Stimulated activated naive CD8-positive, alpha-beta T cell treated with anti-CD3 and anti-CD28 coated beads, Interleukin-15, amount 100 ng/mL, for 72 hours (primary cell): ENCODE measurements at regions not wholly inside any gene's neighbourhood (a gene's known extent, or its start where the extent isn't known, plus 50 kb on each side); places are given as distances from the start of the nearest gene placed in this dataset.

Source experiments
- ATAC-seq: fragments of 150-1000 bp; cut with Tn5 transposase; 2 replicates; pipeline ENCODE4 v1.10.0; 2021; ENCODE audit warnings: mild to moderate bottlenecking, moderate library complexity
- DNase-seq, 2 donors: peaks; one replicate each; pipeline ENCODE4 v3.0.0; 2021 to 2022
- H3K27ac Mint-ChIP-seq, 2 donors: one replicate each; pipeline ENCODE4 v1.8.0; 2022; ENCODE audit warnings: mild to moderate bottlenecking in 2 of 2, mixed read lengths in 2 of 2, moderate library complexity in 2 of 2
- H3K27me3 Mint-ChIP-seq: one replicate; pipeline ENCODE4 v1.8.0; 2022; ENCODE audit warnings: mixed read lengths
- H3K4me1 Mint-ChIP-seq: one replicate; pipeline ENCODE4 v1.8.0; 2022; ENCODE audit warnings: mild to moderate bottlenecking, mixed read lengths
- H3K4me3 Mint-ChIP-seq, 2 donors: one replicate each; pipeline ENCODE4 v1.8.0; 2022; ENCODE audit warnings: mild to moderate bottlenecking in 2 of 2, mixed read lengths in 2 of 2, moderate library complexity in 1 of 2
- H3K9me3 Mint-ChIP-seq, 2 donors: one replicate each; pipeline ENCODE4 v1.8.0; 2022; ENCODE audit warnings: mixed read lengths in 2 of 2

DNA sequence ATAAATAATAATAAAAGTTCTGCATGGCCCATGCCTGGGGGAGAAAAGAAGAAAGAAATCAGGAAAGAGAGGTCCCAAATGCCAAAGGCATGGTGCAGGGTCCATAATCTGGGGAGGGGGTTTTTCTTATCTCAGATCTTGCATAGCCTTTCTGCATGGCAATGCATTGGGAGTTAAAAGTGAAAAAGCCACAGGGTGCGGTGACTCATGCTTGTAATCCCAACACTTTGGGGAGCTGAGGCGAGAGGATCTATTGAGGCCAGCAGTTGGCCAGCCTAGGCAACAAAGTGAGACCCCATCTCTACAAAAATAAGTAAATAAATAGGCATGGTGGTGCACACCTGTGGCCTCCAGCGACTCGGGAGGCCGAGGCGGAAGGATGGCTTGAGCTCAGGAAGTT, 76.8 kb upstream of the GATA2 start:
- no peak for ATAC-seq
- no peak overlapping the region for H3K27ac Mint-ChIP-seq

DNA sequence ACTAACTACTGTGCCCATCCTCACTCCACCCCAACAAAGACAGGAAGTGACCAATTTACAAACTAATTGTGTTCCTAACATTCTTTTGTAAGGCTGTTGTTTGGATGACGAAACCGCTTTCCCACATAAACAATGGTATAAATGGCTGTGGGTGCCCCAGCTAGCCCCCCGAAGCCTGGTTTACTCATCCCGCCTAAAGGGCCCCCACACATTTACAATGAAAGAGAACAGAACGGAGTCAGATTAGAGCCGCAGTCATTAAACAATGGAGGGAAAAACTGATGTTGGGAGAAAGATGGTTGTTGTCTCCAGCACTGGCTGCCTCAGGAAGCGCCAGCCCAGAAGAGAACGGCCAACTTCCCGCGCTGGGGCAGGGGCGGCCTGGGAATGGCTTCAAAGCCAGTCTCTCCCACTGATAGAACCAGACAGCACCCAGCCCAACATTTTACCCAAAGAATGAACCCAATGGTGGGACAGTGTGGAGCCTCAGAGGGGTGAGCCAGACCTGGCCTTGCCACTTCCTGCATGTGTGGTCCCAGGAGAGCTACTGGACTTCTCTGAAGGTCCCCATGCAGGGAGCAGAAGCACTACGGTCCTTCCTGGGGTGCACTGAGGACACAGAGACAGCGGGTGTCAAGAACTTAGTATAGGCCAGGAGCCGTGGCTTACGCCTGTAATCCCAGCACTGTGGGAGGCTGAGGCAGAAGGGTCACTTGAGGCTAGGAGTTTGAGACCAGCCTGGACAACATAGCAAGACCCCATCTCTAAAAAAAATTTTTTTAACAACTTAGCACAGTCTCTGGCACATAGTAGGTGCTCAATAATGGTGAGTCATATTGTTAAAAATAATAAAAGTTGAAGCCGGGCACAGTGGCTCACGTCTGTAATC, 75.8 kb upstream of the GATA2 start:
- Mint-ChIP-seq H3K27ac (no peak overlapping the region), H3K27me3 (peaks cover 23% of the 10 kb centered on the region), H3K4me3 (no peak overlapping the region), H3K9me3 (no peaks in the 10 kb centered on the region), H3K4me1 (peaks cover 17% of the 10 kb centered on the region)
- DNase-seq: no peak
- ATAC-seq: no peak

More for the DNA sequence above, 76.8 kb upstream of the GATA2 start:
- no peak for DNase-seq
- Mint-ChIP-seq H3K4me1 (peaks cover 21% of the 10 kb centered on the region), H3K4me3 (no peak overlapping the region), H3K9me3 (no peaks in the 10 kb centered on the region), H3K27me3 (peaks cover 32% of the 10 kb centered on the region)

DNA sequence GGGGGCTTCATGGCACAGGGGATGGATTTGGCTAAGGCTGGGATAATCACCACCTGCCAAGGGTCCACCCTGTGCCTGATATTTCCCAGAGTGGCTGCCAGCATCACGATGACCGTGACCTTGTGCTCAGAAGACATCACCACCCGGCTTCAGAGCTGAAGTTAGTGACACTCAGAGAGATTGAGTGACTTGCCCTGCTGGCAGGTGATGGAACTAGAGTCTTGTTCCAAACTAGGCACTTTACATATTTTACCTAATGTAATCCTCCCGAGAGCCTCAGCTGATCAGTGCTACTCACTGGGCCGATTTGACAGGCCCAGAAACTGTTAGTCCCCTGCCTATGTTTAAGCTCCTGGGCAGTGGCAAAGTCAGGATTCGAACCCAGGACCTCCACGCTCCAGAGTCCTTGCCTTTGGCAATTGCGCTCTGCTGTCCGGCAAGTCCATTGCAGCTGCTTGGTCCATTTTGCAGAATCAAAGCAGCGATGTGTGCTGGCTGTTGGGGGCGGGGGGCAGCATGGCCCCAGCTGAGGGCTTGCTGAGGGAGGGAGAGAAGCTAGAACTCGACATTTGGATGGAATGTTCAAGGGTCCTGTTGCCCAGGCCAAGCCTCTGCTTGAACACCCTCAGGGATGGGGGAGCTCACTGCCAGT, 74.8 kb upstream of the GATA2 start:
- peaks cover 17% of the 10 kb centered on the region for H3K27me3 Mint-ChIP-seq
- H3K4me3 Mint-ChIP-seq: no peak overlapping the region
- H3K4me1 Mint-ChIP-seq: peaks cover 7% of the 10 kb centered on the region
- no peaks in the 10 kb centered on the region for H3K9me3 Mint-ChIP-seq
- H3K27ac Mint-ChIP-seq: no peak overlapping the region
- DNase-seq (no peak), ATAC-seq (no peak)

DNA sequence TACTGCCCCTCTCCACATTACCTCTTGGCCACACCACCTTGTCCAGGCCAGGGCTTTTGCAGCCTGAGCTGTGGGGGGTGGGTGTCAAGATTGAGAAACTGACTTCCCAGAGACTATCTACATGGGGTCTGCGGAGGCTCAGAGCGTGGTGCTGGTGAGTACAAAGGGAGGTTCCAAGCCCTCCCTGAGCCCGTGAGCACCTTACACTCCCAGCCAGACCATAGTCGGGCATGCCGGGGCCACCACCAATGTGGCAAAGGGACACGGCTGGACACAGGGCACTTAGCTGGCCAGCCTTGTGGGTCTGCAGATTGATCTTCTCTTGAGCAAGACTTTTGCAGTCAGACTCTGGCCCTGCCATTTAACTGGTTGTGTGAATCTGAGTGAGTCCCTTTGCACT, 74.1 kb upstream of the GATA2 start:
- ATAC-seq (no peak), DNase-seq (no peak)
- H3K27me3 Mint-ChIP-seq: peaks cover 17% of the 10 kb centered on the region
- peaks cover under 1% of the 10 kb centered on the region for H3K4me1 Mint-ChIP-seq
- H3K27ac Mint-ChIP-seq: no peak overlapping the region
- no peaks in the 10 kb centered on the region for H3K9me3 Mint-ChIP-seq
- no peak overlapping the region for H3K4me3 Mint-ChIP-seq

DNA sequence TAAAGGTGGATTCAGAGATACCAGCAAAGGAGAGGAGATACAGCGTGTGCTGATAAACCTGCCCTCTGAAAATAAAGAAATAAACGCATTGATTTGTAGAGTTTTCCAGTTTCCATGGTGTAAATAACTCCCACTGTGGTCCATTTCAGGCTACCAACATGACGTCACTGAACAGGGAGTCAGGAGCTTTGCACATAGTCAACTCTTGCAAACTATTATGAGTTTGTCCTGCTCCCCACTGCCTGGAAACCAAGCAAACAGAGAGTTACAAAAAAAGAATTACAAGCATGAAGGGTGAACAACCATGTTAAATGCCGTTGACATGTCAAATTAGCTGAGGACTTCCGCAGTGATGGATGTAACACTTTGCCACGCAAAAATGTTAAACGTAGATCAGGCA, 70.4 kb upstream of the GATA2 start:
- no peak for ATAC-seq
- peaks cover 19% of the 10 kb centered on the region for H3K27me3 Mint-ChIP-seq
- no peak overlapping the region for H3K27ac Mint-ChIP-seq
- DNase-seq: no peak
- H3K9me3 Mint-ChIP-seq: no peaks in the 10 kb centered on the region
- H3K4me1 Mint-ChIP-seq: peaks cover 6% of the 10 kb centered on the region
- no peak overlapping the region for H3K4me3 Mint-ChIP-seq

DNA sequence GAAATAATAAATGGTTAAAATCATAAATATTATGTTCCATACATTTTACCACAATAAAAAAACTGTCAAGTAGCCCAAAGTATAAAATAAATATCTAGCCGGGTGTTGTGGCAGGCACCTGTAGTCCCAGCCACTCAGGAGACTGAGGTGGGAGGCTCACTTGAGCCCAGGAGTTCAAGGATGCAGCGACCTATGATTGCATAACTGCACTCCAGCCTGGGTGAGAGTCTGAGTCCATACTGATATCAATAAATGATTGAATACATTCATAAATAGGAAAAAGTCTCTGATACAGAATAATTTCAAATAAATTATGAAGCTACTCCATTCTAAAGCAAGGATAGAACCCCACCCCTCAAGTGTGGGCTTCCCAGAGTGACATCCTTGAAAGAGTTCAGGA, 68.5 kb upstream of the GATA2 start:
- no peak for ATAC-seq

DNA sequence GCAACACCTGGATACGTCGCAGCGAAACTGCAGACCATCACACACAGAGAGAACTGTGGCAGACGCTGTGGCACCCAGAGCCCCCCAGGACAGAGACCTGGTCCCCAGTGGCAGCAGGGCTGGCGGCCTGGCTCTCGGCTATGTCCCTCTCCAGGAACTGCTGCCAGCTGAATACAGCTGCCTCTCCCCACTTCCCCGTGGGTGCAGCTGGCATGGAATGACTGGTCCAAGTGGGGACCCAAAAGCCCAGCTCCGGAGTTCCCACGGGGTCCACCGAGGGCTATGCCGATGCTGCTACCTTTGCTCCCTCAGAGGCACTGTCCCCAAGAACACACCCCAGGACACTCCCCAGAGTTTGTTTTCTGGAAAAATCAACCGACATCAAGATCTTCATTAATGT, 67.8 kb upstream of the GATA2 start:
- Mint-ChIP-seq H3K27me3 (peaks cover 27% of the 10 kb centered on the region), H3K4me3 (no peak overlapping the region), H3K9me3 (no peaks in the 10 kb centered on the region), H3K4me1 (peaks cover 6% of the 10 kb centered on the region), H3K27ac (no peak overlapping the region)
- no peak for ATAC-seq
- no peak for DNase-seq

More for the DNA sequence above, 68.5 kb upstream of the GATA2 start:
- DNase-seq: no peak
- peaks cover 21% of the 10 kb centered on the region for H3K27me3 Mint-ChIP-seq
- H3K4me1 Mint-ChIP-seq: peaks cover 6% of the 10 kb centered on the region
- no peaks in the 10 kb centered on the region for H3K9me3 Mint-ChIP-seq
- H3K27ac Mint-ChIP-seq: no peak overlapping the region
- no peak overlapping the region for H3K4me3 Mint-ChIP-seq

DNA sequence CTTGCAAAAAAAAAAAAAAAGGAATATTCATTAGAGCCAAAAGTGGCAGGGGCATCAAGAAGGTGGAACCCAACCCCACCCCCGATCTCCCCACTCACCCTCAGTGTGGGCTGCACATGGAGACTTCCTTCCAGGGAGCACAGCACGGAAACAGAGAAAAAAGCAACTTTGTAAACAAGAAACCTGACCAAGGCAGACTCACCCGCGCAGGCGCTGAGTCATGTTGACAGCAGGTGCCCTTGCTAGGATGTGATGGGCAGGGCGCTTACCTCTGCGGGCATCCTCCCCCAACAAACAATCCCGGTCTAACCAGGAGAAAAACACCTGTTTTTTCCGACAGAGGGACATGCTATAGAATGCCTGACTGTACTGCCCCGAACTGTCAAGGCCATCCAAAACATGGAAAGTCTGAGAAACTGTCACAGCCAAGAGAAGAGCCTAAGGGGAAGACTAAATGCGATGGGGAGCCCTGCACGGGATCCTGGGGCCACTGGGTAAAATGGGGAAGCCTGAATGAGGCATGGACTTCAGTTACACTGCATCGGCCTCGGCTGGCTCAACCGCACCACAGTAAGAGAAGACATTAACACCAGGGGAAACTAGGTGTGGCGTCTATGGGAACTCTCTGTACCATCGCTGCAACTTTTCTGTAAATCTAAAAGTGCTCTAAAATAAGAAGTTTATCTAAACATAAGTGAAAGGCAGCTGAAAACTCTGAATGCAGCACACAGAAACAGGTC, 66.7 kb upstream of the GATA2 start:
- Mint-ChIP-seq H3K4me1 (peaks cover 9% of the 10 kb centered on the region), H3K4me3 (no peak overlapping the region), H3K27ac (no peak overlapping the region), H3K9me3 (no peaks in the 10 kb centered on the region), H3K27me3 (peaks cover 32% of the 10 kb centered on the region)
- DNase-seq (no peak), ATAC-seq (peak; percentile 51)

DNA sequence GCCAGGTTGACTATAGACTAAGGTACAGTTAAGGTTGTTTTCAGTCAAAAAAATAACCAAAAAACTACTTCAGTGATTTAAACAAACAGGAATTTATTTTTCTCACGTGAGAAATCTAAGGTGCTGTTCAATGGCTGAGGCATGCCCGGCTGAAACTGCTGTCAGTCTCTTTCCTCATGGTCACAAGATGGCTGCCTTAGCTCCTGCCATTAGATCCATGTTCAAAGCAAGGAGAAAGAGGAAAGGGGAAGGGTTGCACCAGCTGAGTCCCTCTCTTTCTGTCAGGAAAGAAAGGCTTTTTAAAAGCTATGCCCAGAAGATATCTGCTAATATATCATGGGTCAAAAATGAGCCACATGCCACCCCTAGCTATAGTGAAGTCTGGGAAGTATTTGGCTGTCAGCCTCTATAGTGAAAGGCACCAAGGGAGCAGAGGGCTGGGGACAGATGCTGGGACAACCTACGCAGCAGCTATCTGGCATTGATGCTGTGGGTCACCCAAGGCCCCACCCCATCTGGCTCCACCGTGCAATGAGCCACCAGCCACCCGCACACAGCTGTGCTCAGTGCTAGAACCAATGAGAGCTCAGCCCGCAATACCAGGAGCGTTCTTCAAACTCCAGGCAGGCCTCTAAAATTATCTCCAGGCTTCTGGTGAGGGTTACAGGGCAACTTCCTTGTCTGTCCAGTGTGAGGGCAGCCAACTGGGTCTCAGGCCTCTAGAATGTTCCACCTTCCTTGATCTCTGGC, 64.7 kb upstream of the GATA2 start:
- DNase-seq (no peak), ATAC-seq (no peak)
- peaks cover 51% of the 10 kb centered on the region for H3K27me3 Mint-ChIP-seq

DNA sequence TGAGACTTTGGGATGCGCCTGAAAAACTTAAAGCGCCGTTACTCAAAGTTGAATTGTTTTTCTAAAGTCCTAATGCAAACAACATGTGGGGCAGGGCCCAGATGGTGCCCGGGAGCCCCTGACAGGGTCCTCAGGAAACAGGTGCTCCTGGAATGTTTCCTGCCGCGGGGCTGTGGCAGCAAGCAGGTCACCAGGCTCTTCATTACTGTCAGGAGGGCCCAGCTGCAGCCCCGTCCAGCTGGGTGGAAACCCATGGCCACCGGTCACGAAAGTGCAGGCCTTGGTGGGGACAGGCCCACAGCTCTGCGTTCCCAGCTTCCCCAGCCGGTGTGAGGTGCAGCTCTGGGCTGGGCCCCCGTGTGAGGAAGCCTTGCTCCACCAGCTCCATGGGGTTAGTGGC, 63.9 kb upstream of the GATA2 start:
- H3K4me3 Mint-ChIP-seq: no peak overlapping the region
- DNase-seq: no peak
- peaks cover 59% of the 10 kb centered on the region for H3K27me3 Mint-ChIP-seq
- peaks cover 10% of the 10 kb centered on the region for H3K4me1 Mint-ChIP-seq
- ATAC-seq: no peak
- no peaks in the 10 kb centered on the region for H3K9me3 Mint-ChIP-seq
- no peak overlapping the region for H3K27ac Mint-ChIP-seq

More for the DNA sequence above, 64.7 kb upstream of the GATA2 start:
- Mint-ChIP-seq H3K9me3 (no peaks in the 10 kb centered on the region), H3K27ac (no peak overlapping the region), H3K4me3 (no peak overlapping the region), H3K4me1 (peaks cover 10% of the 10 kb centered on the region)

DNA sequence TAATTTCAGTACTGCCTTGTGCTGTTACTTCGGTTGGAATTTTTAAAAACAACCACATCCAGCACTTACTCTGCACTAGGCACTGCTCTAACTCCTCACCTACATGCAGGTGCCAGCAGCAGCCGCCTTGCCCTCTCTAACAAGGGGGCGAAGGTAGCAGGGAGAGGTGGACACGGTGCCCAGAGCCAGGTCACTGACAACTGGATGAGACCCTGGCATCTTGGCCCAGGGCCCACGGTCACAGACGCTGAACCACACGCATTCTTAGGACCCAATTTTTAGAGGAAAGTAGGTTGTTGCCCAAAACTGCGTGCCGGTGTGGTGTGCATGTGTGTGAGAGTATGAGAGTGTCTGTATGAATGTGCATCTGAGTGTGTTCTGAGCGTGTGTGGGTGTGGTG, 63.4 kb upstream of the GATA2 start:
- Mint-ChIP-seq H3K27ac (no peak overlapping the region), H3K4me1 (peaks cover 10% of the 10 kb centered on the region), H3K4me3 (no peak overlapping the region), H3K9me3 (no peaks in the 10 kb centered on the region), H3K27me3 (peaks cover 65% of the 10 kb centered on the region)
- no peak for DNase-seq
- no peak for ATAC-seq

DNA sequence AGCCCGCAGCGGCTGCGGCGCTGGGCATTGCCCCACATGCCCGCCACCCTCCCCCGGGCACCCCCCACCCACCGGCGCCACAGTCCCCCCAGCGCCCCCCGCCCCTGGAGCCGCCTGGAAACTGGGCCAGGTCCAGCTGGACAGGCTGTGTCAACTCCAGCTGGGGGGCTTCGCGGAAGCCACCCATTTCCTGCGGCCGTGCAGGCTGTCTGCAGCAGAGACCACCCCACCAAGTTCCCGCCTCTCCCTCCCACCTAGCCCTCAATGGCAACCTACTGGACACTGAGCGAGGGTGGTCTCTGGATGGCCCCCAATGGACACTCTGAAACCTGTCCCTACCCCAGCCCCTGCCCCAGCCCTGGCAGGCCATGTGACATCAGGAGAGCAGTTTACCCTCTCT, 62.8 kb upstream of the GATA2 start:
- H3K27me3 Mint-ChIP-seq: peaks cover 68% of the 10 kb centered on the region
- H3K4me1 Mint-ChIP-seq: peaks cover 10% of the 10 kb centered on the region
- H3K4me3 Mint-ChIP-seq: no peak overlapping the region
- no peaks in the 10 kb centered on the region for H3K9me3 Mint-ChIP-seq
- DNase-seq (no peak), ATAC-seq (no peak)
- H3K27ac Mint-ChIP-seq: no peak overlapping the region

DNA sequence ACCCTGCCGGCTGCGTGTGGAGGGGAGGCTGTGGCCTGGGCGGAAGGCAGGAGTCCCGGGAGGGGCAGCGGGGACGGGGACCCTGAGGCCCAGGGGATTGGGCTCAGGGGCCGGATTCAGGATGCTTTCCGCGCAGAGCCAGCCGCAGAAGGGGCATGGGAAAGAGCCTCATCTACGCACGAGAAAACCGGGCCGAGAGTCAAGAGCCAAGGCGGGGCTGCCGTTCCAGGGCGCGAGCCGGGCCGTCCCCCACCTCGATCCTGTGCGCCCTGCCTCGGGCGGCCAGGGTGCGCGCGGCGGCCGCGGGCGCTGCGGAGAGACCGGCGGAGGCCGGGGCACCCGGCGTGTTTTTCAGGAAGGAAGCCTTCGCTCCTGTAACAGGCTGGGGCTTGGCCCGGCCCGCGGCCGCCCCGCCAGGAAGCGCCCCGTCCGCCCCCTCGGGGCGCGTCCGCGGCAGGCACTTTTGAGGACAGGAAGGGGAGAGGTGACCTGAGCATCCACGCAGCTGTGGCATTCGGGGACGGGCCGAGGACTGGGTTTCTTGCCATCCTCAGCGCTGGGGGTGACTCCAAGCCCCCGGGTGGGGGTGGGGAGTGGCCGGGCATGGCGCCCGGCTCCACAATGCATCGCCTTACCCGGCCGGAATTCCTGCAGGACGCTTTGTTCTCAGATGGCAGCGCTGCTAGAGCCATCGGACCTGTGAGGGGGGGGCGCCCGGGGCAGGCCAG, 62.3 kb upstream of the GATA2 start:
- peaks cover 70% of the 10 kb centered on the region for H3K27me3 Mint-ChIP-seq
- H3K4me3 Mint-ChIP-seq: peak overlapping the region in 1 of 2 donors; percentile 53
- H3K27ac Mint-ChIP-seq: no peak overlapping the region
- H3K9me3 Mint-ChIP-seq: no peaks in the 10 kb centered on the region
- H3K4me1 Mint-ChIP-seq: peaks cover 10% of the 10 kb centered on the region
- ATAC-seq (peak; percentile 58), DNase-seq (no peak)

DNA sequence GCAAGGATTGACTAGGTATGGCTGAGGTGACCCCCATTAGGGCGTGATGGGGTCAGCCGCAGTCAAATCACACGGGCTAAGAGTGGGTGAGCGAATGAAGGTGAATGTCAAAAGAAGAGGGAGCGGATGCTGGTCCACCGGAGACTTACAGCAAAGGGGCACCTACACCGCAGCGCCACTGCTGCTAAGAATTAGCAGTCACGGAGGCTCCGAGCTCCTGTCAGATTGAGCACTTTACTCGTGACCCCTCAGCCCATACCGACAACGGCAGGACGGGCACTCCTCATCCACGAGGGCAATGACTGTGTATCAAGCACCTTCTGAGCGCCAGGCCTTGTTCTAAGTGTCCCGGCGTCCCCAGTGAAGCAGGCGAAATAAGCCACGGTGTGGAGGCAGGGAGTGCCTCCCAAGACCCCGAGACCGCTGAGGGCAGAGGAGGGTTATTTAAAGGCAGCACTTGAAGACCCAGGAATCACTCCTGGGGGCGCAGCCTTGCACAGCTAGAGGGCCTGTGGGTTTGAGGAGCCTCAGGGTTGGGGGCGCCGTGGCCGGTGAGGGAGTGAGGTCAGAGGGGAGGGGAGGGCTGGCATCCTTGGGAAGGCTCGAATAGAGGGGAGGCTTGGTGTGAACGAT, 61.6 kb upstream of the GATA2 start:
- Mint-ChIP-seq H3K4me3 (peak overlapping the region; percentile 40 to 53), H3K9me3 (no peaks in the 10 kb centered on the region), H3K27ac (no peak overlapping the region), H3K4me1 (peaks cover 8% of the 10 kb centered on the region), H3K27me3 (peaks cover 67% of the 10 kb centered on the region)
- DNase-seq (no peak), ATAC-seq (no peak)
